Astrocyte (in vitro differentiated cells and primary cell): ENCODE measurements at regions not wholly inside any gene's neighbourhood (a gene's known extent, or its start where the extent isn't known, plus 50 kb on each side); places are given as distances from the start of the nearest gene placed in this dataset.

Source experiments
- DNase-seq: peaks from one replicate; pipeline ENCODE4 v3.0.0-alpha.2; 2010; ENCODE audit warnings: low read depth
- FAIRE-seq: peaks from 2 replicates; lab custom pipeline; 2011; peaks lifted over from hg19 to GRCh38; lab: Jason Lieb, UNC
- H2AFZ ChIP-seq: 2 replicates; pipeline ENCODE4 v1.6.0; 2012; ENCODE audit warnings: low read depth, low read length, inconsistent platforms
- H3K27ac ChIP-seq: 2 replicates; pipeline ENCODE4 v1.5.1; 2011; ENCODE audit warnings: low read depth, low read length, inconsistent platforms
- H3K27me3 ChIP-seq: 2 replicates; pipeline ENCODE4 v1.6.0; 2011; ENCODE audit warnings: low read length, inconsistent platforms; ENCODE audit not compliant: insufficient read depth
- H3K36me3 ChIP-seq: 2 replicates; pipeline ENCODE4 v1.5.1; 2011; ENCODE audit warnings: low read length, inconsistent platforms; ENCODE audit not compliant: insufficient read depth
- H3K4me1 ChIP-seq: 2 replicates; pipeline ENCODE4 v1.5.1; 2011; ENCODE audit warnings: low read length, inconsistent platforms; ENCODE audit not compliant: insufficient read depth
- H3K4me2 ChIP-seq: 2 replicates; pipeline ENCODE4 v1.6.0; 2012; ENCODE audit warnings: low read length, inconsistent platforms
- H3K4me3 ChIP-seq: 2 replicates; pipeline ENCODE4 v1.5.1; 2011; ENCODE audit warnings: low read depth, mild to moderate bottlenecking, low read length, inconsistent platforms; ENCODE audit not compliant: insufficient read depth
- H3K79me2 ChIP-seq: 2 replicates; pipeline ENCODE4 v1.6.0; 2012; ENCODE audit warnings: mild to moderate bottlenecking, low read length, inconsistent platforms; ENCODE audit not compliant: insufficient read depth
- H3K9ac ChIP-seq: 2 replicates; pipeline ENCODE4 v1.6.0; 2012; ENCODE audit warnings: mild to moderate bottlenecking, low read length, inconsistent platforms
- H3K9me3 ChIP-seq: 2 replicates; pipeline ENCODE4 v1.5.1; 2012; ENCODE audit warnings: low read depth, mild to moderate bottlenecking, low read length, inconsistent platforms; ENCODE audit not compliant: insufficient read depth
- H4K20me1 ChIP-seq: 2 replicates; pipeline ENCODE4 v1.6.0; 2012; ENCODE audit warnings: low read length, inconsistent platforms; ENCODE audit not compliant: insufficient read depth
- H3K27ac Mint-ChIP-seq: one replicate; pipeline ENCODE4 v1.8.0; 2021; ENCODE audit warnings: mild to moderate bottlenecking, mixed read lengths; ENCODE audit not compliant: unreplicated experiment
- H3K27me3 Mint-ChIP-seq: one replicate; pipeline ENCODE4 v1.8.0; 2021; ENCODE audit warnings: low read depth, mixed read lengths; ENCODE audit not compliant: unreplicated experiment
- H3K36me3 Mint-ChIP-seq: one replicate; pipeline ENCODE4 v1.8.0; 2021; ENCODE audit warnings: low read depth, mixed read lengths; ENCODE audit not compliant: unreplicated experiment
- H3K4me1 Mint-ChIP-seq: one replicate; pipeline ENCODE4 v1.8.0; 2021; ENCODE audit warnings: low read depth, mixed read lengths; ENCODE audit not compliant: unreplicated experiment
- H3K4me3 Mint-ChIP-seq: one replicate; pipeline ENCODE4 v1.8.0; 2021; ENCODE audit warnings: mild to moderate bottlenecking, moderate library complexity, mixed read lengths; ENCODE audit not compliant: unreplicated experiment
- H3K9me3 Mint-ChIP-seq: one replicate; pipeline ENCODE4 v1.8.0; 2021; ENCODE audit warnings: mild to moderate bottlenecking, mixed read lengths; ENCODE audit not compliant: unreplicated experiment
- CTCF ChIP-seq: IDR thresholded peaks from 2 replicates; pipeline ENCODE4 v1.5.1; 2011; ENCODE audit warnings: low read depth, mild to moderate bottlenecking, inconsistent platforms, low read length, moderate library complexity; ENCODE audit not compliant: insufficient read depth
- EZH2 ChIP-seq: IDR thresholded peaks from 2 replicates; pipeline ENCODE4 v1.6.1; 2012; ENCODE audit warnings: mild to moderate bottlenecking, low read length, inconsistent platforms; ENCODE audit not compliant: insufficient read depth

GRCh38 chr3:110006913-110007312 is 669.6 kb upstream of the DPPA4 start:
- Histone ChIP-seq H3K4me3 (no peak overlapping the region), H2AFZ (no peak overlapping the region), H3K9ac (no peak overlapping the region), H4K20me1 (no peaks in the 10 kb centered on the region), H3K36me3 (no peaks in the 10 kb centered on the region), H3K4me1 (no peaks in the 10 kb centered on the region), H3K4me2 (no peak overlapping the region), H3K79me2 (no peaks in the 10 kb centered on the region), H3K27ac (no peak overlapping the region), H3K9me3 (no peaks in the 10 kb centered on the region), H3K27me3 (no peaks in the 10 kb centered on the region)
- Mint-ChIP-seq H3K27ac (no peak overlapping the region), H3K4me1 (no peaks in the 10 kb centered on the region), H3K4me3 (no peak overlapping the region), H3K9me3 (no peaks in the 10 kb centered on the region), H3K27me3 (no peaks in the 10 kb centered on the region), H3K36me3 (no peaks in the 10 kb centered on the region)
- DNase-seq (no peak), FAIRE-seq (no peak)
- no peak for TF ChIP-seq CTCF
- no peak for TF ChIP-seq EZH2

GRCh38 chr3:110015231-110015963 is 678.1 kb upstream of the DPPA4 start:
- Histone ChIP-seq H2AFZ (no peak overlapping the region), H3K4me2 (no peak overlapping the region), H3K9ac (no peak overlapping the region), H3K79me2 (no peaks in the 10 kb centered on the region), H3K27me3 (no peaks in the 10 kb centered on the region), H3K4me1 (no peaks in the 10 kb centered on the region), H3K4me3 (no peak overlapping the region), H3K27ac (no peak overlapping the region), H4K20me1 (no peaks in the 10 kb centered on the region), H3K36me3 (no peaks in the 10 kb centered on the region), H3K9me3 (no peaks in the 10 kb centered on the region)
- DNase-seq (no peak), FAIRE-seq (no peak)
- no peak overlapping the region for H3K27ac Mint-ChIP-seq
- H3K4me1 Mint-ChIP-seq: peaks cover 4% of the 10 kb centered on the region
- H3K27me3 Mint-ChIP-seq: no peaks in the 10 kb centered on the region
- TF ChIP-seq EZH2 (no peak), CTCF (no peak)
- H3K9me3 Mint-ChIP-seq: no peaks in the 10 kb centered on the region
- no peaks in the 10 kb centered on the region for H3K36me3 Mint-ChIP-seq
- H3K4me3 Mint-ChIP-seq: no peak overlapping the region

GRCh38 chr3:110016235-110016815 is 679.0 kb upstream of the DPPA4 start:
- no peak overlapping the region for H3K9ac ChIP-seq
- H3K4me2 ChIP-seq: peak overlapping the region; percentile 16
- no peak overlapping the region for H3K4me3 Mint-ChIP-seq
- peak overlapping the region; percentile 28 for H2AFZ ChIP-seq
- no peaks in the 10 kb centered on the region for H3K36me3 ChIP-seq
- no peaks in the 10 kb centered on the region for H3K9me3 Mint-ChIP-seq
- TF ChIP-seq EZH2 (no peak), CTCF (no peak)
- no peak overlapping the region for H3K4me3 ChIP-seq
- H3K27ac ChIP-seq: no peak overlapping the region
- H3K9me3 ChIP-seq: no peaks in the 10 kb centered on the region
- no peak for DNase-seq
- peaks cover 5% of the 10 kb centered on the region for H3K4me1 Mint-ChIP-seq
- no peaks in the 10 kb centered on the region for H3K27me3 ChIP-seq
- FAIRE-seq: no peak
- no peaks in the 10 kb centered on the region for H3K27me3 Mint-ChIP-seq
- no peaks in the 10 kb centered on the region for H3K36me3 Mint-ChIP-seq
- no peaks in the 10 kb centered on the region for H4K20me1 ChIP-seq
- H3K27ac Mint-ChIP-seq: no peak overlapping the region
- H3K79me2 ChIP-seq: no peaks in the 10 kb centered on the region
- no peaks in the 10 kb centered on the region for H3K4me1 ChIP-seq
